Hematopoietic multipotent progenitor cell treated with erythropoietin and hydrocortisone succinate and interleukin-3 and kit ligand, for 4 days (in vitro differentiated cells): ENCODE measurements at regions not wholly inside any gene's neighbourhood (a gene's known extent, or its start where the extent isn't known, plus 50 kb on each side); places are given as distances from the start of the nearest gene placed in this dataset.

Source experiments
- DNase-seq: peaks from one replicate; pipeline ENCODE4 v3.0.0-alpha.2; 2015

- DNase-seq: no peak
Observed at GRCh38 chrX:16222151-16222550, 54.9 kb downstream of the MAGEB17 start.

GRCh38 chrX:16223385-16223784 lies 56.1 kb downstream of the MAGEB17 start:
- no peak for DNase-seq

GRCh38 chrX:16239211-16239610 lies 71.9 kb downstream of the MAGEB17 start:
- no peak for DNase-seq

- DNase-seq: no peak
Observed at GRCh38 chrX:16240231-16240905, 73.1 kb downstream of the MAGEB17 start.

GRCh38 chrX:16240968-16241367 lies 73.7 kb downstream of the MAGEB17 start:
- DNase-seq: no peak

- DNase-seq: no peak
Observed at GRCh38 chrX:16250296-16250695, 83.0 kb downstream of the MAGEB17 start.

- DNase-seq: no peak
Observed at GRCh38 chrX:16251782-16252181, 84.5 kb downstream of the MAGEB17 start.

GRCh38 chrX:16258882-16259281 lies 91.6 kb downstream of the MAGEB17 start:
- no peak for DNase-seq

GRCh38 chrX:16267431-16267830 lies 100.2 kb downstream of the MAGEB17 start:
- DNase-seq: no peak

GRCh38 chrX:16268206-16268605 lies 100.9 kb downstream of the MAGEB17 start:
- DNase-seq: no peak

- no peak for DNase-seq
Observed at GRCh38 chrX:16278927-16279326, 111.6 kb downstream of the MAGEB17 start.

GRCh38 chrX:16282209-16282608 lies 114.9 kb downstream of the MAGEB17 start:
- DNase-seq: no peak

- no peak for DNase-seq
Observed at GRCh38 chrX:16284842-16285241, 117.6 kb downstream of the MAGEB17 start.

- DNase-seq: no peak
Observed at GRCh38 chrX:16290997-16291396, 123.7 kb downstream of the MAGEB17 start.

GRCh38 chrX:16300831-16301230 lies 133.6 kb downstream of the MAGEB17 start:
- DNase-seq: no peak

GRCh38 chrX:16304751-16305150 lies 137.5 kb downstream of the MAGEB17 start:
- DNase-seq: no peak

GRCh38 chrX:16305187-16305586 lies 137.9 kb downstream of the MAGEB17 start:
- no peak for DNase-seq

GRCh38 chrX:16307950-16308349 lies 140.7 kb downstream of the MAGEB17 start:
- no peak for DNase-seq

GRCh38 chrX:16308773-16309172 lies 141.5 kb downstream of the MAGEB17 start:
- DNase-seq: no peak

- no peak for DNase-seq
Observed at GRCh38 chrX:16310326-16310725, 143.0 kb downstream of the MAGEB17 start.

GRCh38 chrX:16311671-16312070 lies 144.4 kb downstream of the MAGEB17 start:
- DNase-seq: no peak

- DNase-seq: no peak
Observed at GRCh38 chrX:16312761-16313623, 145.7 kb downstream of the MAGEB17 start.

- DNase-seq: no peak
Observed at GRCh38 chrX:16316331-16316730, 149.1 kb downstream of the MAGEB17 start.

- no peak for DNase-seq
Observed at GRCh38 chrX:16319929-16320328, 152.6 kb downstream of the MAGEB17 start.
